Upper lobe of left lung (tissue), 6 donors: ENCODE measurements at regions not wholly inside any gene's neighbourhood (a gene's known extent, or its start where the extent isn't known, plus 50 kb on each side); places are given as distances from the start of the nearest gene placed in this dataset.

Experiments used
- ATAC-seq, 2 donors: fragments of 200-7000 bp; cut with Tn5 transposase; one replicate each; pipeline ENCODE4 v1.9.1; 2022; ENCODE audit warnings: mild to moderate bottlenecking in 2 of 2, moderate library complexity in 2 of 2; ENCODE audit not compliant: low FRiP score in 2 of 2
- DNase-seq, 2 donors: peaks; one replicate each; pipeline ENCODE4 v3.0.0-alpha.2; 2019 to 2020
- H3K27ac ChIP-seq, 4 donors: fragments of 200-600 bp; sonication (generic); one replicate each; pipeline ENCODE4 v1.5.1; 2016 to 2019
- H3K27me3 ChIP-seq, 4 donors: fragments of 200-600 bp; sonication (generic); one replicate each; pipeline ENCODE4 v1.5.1; 2017 to 2019
- H3K36me3 ChIP-seq, 4 donors: fragments of 200-600 bp; sonication (generic); one replicate each; pipeline ENCODE4 v1.5.1; 2016 to 2019
- H3K4me1 ChIP-seq, 4 donors: fragments of 200-600 bp; sonication (generic); one replicate each; pipeline ENCODE4 v1.5.1; 2018 to 2019
- H3K4me3 ChIP-seq, 4 donors: fragments of 200-600 bp; sonication (generic); one replicate each; pipeline ENCODE4 v1.5.1; 2017 to 2019; ENCODE audit warnings: mild to moderate bottlenecking in 2 of 4, moderate library complexity in 1 of 4
- H3K9me3 ChIP-seq, 4 donors: fragments of 200-600 bp; sonication (generic); one replicate each; pipeline ENCODE4 v1.5.1; 2018 to 2019
- EP300 ChIP-seq, 4 donors: sonication (generic); formaldehyde crosslinking; IDR thresholded peaks; one replicate each; pipeline ENCODE4 v1.5.1; 2017; ENCODE audit warnings: antibody characterized with exemption in 4 of 4, control low read depth in 2 of 4
- POLR2A ChIP-seq, 4 donors: fragments of 450-650 bp; IDR thresholded peaks; one replicate each; pipeline ENCODE4 v1.5.1; 2016 to 2017; ENCODE audit warnings: antibody characterized with exemption in 4 of 4, mild to moderate bottlenecking in 2 of 4
- POLR2AphosphoS5 ChIP-seq, 2 donors: sonication (generic); formaldehyde crosslinking; IDR thresholded peaks; one replicate each; pipeline ENCODE4 v1.5.1; 2017; ENCODE audit warnings: antibody characterized with exemption in 2 of 2
- WGBS, 2 donors: methylation state at CpG; one replicate each; pipeline ENCODE4 v1.1.5; 2017 to 2018; 5-methylcytosine and 5-hydroxymethylcytosine counted together
- TF ChIP-seq, protein P1 (sequence below), 6 experiments: fragments of 450-650 bp in 4 of 6; fragments of 200-600 bp in 2 of 6; sonication (generic) in 2 of 6; IDR thresholded peaks; one replicate each; pipeline ENCODE4 v1.5.1; 2016 to 2019; ENCODE audit warnings: antibody characterized with exemption in 6 of 6
- donor health status: DM: no; HTN: no; CAD: no; lungs with moderate emphysema.
- donor health status: DM: no; HTN: yes; CAD: no; lungs with severe emphysema.

DNA sequence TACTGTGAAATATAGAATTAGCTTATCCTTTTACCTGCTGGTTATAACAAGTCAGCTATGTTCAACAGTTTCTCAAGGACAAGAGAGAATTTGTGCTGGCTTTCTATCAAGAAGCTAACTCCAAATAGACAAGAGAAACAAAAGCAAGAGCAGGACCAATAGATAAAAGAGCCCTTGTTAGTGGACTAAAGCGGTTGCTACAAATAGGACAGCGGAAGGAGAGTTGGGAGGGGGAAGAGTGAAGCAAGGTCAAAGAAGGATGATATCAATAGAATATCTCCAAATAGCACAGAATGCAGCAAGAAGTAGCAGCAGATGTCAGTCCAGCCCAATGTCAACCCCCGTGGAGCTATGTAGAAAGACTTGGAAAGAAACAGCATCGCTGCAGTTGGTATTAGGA is 53.0 kb upstream of the AKT3 start:
- H3K4me1 ChIP-seq, result no peaks in the 10 kb centered on the region
- H3K4me3 ChIP-seq, result no peak overlapping the region
- 66 to 79% methylated on average over 4 of the region's 4 CpGs for WGBS, 2 donors
- ATAC-seq, result no peak
- no peak for TF ChIP-seq EP300 (IDR thresholded peaks at IDR 0.05)
- TF ChIP-seq, protein P1, sequence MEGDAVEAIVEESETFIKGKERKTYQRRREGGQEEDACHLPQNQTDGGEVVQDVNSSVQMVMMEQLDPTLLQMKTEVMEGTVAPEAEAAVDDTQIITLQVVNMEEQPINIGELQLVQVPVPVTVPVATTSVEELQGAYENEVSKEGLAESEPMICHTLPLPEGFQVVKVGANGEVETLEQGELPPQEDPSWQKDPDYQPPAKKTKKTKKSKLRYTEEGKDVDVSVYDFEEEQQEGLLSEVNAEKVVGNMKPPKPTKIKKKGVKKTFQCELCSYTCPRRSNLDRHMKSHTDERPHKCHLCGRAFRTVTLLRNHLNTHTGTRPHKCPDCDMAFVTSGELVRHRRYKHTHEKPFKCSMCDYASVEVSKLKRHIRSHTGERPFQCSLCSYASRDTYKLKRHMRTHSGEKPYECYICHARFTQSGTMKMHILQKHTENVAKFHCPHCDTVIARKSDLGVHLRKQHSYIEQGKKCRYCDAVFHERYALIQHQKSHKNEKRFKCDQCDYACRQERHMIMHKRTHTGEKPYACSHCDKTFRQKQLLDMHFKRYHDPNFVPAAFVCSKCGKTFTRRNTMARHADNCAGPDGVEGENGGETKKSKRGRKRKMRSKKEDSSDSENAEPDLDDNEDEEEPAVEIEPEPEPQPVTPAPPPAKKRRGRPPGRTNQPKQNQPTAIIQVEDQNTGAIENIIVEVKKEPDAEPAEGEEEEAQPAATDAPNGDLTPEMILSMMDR (IDR thresholded peaks at IDR 0.05), result no peak
- no peak for TF ChIP-seq POLR2AphosphoS5 (IDR thresholded peaks at IDR 0.05)
- TF ChIP-seq POLR2A (IDR thresholded peaks at IDR 0.05), result no peak
- H3K9me3 ChIP-seq, result no peaks in the 10 kb centered on the region
- H3K27ac ChIP-seq, result no peak overlapping the region
- DNase-seq, result no peak
- H3K27me3 ChIP-seq, result no peaks in the 10 kb centered on the region
- H3K36me3 ChIP-seq, result no peaks in the 10 kb centered on the region

DNA sequence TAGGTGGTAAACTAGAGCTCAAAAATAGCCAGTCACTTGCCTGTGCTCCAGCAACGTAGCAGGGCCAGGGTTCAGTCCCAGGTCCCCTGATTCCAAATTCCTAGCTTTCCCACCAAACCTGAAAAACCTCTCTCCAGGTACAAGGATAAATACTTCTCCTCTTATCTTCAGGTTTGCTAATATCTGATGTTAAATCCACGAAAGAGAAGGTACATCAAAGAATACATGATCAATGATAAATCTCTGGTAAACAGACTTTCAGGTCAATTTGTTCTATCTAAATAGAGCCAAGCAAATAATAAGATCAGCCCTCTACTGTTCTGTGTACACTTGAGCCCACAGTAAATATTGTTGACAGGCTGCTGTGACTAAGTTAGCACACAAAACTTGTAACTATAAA is 52.1 kb upstream of the AKT3 start:
- TF ChIP-seq, protein P1 (IDR thresholded peaks at IDR 0.05), result no peak
- TF ChIP-seq POLR2A (IDR thresholded peaks at IDR 0.05), result no peak
- TF ChIP-seq POLR2AphosphoS5 (IDR thresholded peaks at IDR 0.05), result no peak
- TF ChIP-seq EP300 (IDR thresholded peaks at IDR 0.05), result no peak
- Histone ChIP-seq H3K27ac (no peak overlapping the region), H3K9me3 (no peaks in the 10 kb centered on the region), H3K27me3 (no peaks in the 10 kb centered on the region), H3K4me3 (no peak overlapping the region), H3K4me1 (no peaks in the 10 kb centered on the region), H3K36me3 (no peaks in the 10 kb centered on the region)
- 57 to 63% methylated on average over 2 of the region's 2 CpGs for WGBS, 2 donors
- DNase-seq (no peak), ATAC-seq (no peak)
